NCI-H748 (cell line): ENCODE measurements at regions not wholly inside any gene's neighbourhood (a gene's known extent, or its start where the extent isn't known, plus 50 kb on each side); places are given as distances from the start of the nearest gene placed in this dataset.

Experiments
- DNase-seq: peaks from one replicate; lab custom pipeline; 2025; ENCODE audit not compliant: unreplicated experiment; lab: John Stamatoyannopoulos, UW

DNA sequence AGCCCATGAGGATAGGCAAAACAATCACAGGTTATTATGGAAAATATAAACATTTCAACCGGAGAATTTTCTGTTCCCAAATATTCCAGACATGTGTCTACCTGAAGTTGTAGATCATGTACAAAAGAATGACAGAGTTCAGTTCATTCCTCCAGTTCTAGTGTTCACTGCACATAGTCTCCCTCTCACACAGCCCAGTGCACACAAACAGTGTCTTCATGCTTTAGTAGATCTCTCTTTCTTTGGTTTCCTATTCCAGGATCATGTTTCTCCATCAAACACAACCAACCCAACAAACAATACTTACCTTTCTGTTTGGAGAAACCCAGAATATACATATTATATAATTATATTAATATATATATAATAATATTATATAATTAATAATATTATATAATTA is 671.9 kb downstream of the TRIML1 start:
- no peak for DNase-seq

- no peak for DNase-seq
These were observed 673.4 kb downstream of the TRIML1 start for GRCh38 chr4:188812644-188813043.

DNA sequence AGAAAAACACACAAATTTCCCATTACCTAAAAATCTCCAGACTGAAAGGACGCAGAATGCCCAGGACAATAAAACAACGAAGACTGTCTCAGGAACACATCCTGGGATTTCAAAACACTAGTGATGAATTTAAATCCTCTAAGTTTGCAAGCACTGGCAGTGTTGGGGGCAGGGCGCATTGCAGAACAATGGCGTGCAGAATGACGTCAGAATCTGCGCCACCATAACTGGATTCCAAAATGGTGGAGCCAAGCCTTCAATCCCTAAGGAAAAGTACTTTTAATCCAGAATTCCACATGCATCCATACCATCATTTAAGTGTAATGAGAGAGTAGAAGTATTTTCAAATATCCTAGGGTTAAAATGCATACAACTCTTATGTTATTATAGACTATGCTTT is 679.1 kb downstream of the TRIML1 start:
- DNase-seq: no peak

DNA sequence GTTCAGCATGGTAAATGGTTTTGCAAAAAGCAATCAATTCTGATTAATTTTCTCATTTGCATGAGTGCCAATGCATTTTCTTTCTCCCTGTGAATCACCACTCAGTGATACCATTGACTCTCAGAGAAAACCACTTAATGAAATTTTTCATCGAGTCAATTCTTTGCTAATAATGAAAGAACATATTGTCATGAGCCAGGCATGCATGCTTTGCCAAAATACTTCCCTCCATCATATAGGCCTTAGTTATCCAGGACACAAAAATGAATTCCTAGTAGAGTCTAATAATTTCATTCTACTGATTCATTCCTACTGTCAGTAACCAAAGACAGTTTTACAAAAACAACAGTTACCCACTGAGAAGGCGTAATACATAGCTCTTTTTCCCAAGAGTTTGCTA is 680.0 kb downstream of the TRIML1 start:
- DNase-seq: no peak

- no peak for DNase-seq
These were observed 682.3 kb downstream of the TRIML1 start for GRCh38 chr4:188821500-188821899.

DNA sequence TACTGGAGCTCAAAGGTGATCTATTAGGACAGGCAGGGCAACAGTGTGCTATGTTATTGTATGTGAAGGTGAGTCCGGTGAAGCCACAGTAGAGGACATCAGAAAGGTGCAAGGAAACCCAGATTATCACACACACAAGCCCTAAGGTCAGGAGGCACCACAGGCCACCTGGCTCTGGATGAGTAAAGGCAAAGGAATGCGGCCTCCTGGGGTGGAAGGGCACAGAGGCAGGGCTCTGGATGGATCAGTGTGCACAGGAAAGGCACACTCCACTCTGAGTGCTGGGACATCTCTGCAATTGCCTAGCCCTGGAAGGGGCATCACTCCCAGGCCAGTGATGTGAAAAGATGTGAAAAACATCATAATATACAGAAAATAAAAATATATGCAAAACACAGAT is 683.5 kb downstream of the TRIML1 start:
- DNase-seq: no peak

DNA sequence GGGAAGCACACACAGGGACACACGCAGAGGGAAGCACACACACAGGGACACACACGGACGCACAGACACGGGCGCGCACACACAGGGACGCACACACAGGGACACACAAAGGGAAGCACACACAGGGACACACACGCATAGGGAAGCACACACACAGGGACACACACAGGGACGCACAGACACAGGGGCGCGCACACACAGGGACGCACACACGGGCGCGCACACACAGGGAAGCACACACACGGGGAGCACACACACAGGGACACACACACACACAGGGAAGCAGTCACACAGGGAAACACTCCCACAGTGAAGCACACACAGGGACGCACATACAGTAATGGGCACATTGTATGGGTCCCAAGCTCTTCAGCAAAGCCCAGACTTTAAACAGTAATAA is 685.3 kb downstream of the TRIML1 start:
- no peak for DNase-seq

GRCh38 chr4:188826393-188826792 is 687.2 kb downstream of the TRIML1 start:
- DNase-seq: no peak

GRCh38 chr4:188839704-188840103 is 700.5 kb downstream of the TRIML1 start:
- peak; percentile 3 for DNase-seq

DNA sequence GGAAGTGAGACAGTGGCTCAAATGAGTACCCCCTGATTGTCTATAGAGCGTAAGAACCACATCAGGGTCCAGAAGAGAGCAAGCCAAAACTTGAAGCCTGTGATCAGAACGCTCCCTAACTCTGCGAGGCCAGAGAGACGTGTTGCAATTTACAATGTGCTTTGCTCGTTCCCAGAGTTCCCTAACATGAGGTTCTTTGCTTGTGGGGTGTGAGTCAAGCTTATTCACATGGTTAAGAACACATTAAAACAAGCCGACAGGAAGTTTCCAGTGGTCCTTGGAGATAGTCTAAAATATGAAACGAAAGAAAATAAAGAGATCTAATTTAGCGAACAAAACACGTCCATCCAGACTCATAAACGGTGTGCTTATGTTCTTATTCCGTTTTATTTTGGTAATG is 702.3 kb downstream of the TRIML1 start:
- no peak for DNase-seq

DNA sequence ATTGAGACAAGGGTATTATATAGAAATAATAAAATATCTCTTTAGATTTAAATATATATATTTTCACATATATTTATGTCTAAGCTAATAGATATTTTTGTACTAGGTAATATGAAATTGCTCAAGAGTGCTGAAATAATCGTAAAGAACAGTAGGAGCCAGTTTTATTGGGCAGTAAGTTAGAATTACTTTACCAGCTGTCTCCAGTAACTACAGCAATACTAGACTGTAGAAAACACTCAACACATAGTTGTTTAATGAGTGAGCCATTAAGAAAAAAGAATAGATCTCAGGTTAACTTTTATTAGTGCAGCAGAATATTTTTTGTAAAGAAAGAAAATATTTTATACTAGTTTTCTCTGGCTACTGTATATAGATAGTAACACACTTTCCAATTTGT is 715.2 kb downstream of the TRIML1 start:
- DNase-seq: no peak

DNA sequence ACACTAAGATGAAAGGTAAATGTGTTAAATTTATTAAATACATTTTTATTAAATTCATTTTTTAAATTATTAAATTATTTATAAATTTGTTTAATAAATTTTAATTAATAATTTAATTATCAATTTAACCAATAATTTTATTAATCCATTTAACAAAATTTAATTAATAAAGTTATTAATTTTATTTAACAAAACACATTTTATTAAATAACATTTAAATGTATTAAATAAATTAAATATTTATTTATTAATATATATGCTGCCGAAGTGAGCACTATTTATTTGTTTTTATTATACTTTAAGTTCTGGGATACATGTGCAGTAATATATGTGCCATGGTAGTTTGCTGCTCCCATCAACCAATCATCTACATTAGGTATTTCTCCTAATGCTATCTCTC is 719.5 kb downstream of the TRIML1 start:
- DNase-seq: no peak

DNA sequence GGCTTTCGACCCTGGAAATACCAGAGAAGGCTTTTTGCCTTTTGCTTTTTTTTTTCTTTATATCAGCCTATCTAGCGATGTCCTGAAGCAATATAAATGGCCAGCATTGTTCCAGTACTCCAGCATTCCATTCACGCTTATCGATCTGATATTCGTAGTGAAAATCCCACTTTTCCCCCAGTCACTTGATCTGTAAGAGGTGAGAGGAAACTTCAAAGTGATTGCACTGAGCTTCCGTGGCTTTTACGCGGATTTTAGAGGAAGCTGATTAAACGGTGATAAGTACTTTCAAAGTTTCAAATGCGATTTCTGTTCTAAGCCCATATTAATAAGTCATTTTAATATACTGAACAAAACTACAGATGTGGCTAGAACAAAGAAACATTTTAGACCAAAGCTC is 725.5 kb downstream of the TRIML1 start:
- DNase-seq: no peak

DNA sequence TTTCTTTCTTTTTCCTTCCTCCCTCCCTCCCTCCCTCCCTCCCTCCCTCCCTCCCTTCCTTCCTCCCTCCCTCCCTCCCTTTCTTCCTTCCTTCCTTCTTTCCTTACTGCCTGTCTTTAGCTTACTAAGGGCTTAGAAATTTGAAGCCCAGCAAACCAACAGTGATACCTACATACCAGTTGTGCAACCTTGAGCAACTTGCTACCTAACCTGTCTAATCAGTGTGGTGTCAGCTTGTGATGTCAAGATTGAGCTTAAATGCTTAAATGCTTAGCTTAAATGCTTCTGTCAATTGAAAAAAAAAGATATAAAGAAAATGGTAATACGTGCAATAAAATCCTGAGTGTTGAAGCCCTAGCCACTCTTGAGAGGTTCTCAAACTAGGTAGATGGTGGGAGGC is 728.6 kb downstream of the TRIML1 start:
- DNase-seq: no peak

- DNase-seq: no peak
These were observed 730.3 kb downstream of the TRIML1 start for GRCh38 chr4:188869581-188869980.

- DNase-seq: no peak
These were observed 733.6 kb downstream of the TRIML1 start for GRCh38 chr4:188872809-188873208.

- DNase-seq: no peak
These were observed 737.6 kb downstream of the TRIML1 start for GRCh38 chr4:188876881-188877280.

GRCh38 chr4:188879598-188879997 is 740.4 kb downstream of the TRIML1 start:
- no peak for DNase-seq

GRCh38 chr4:188887905-188888304 is 748.7 kb downstream of the TRIML1 start:
- DNase-seq: no peak

GRCh38 chr4:188892837-188893236 is 753.6 kb downstream of the TRIML1 start:
- DNase-seq: no peak

DNA sequence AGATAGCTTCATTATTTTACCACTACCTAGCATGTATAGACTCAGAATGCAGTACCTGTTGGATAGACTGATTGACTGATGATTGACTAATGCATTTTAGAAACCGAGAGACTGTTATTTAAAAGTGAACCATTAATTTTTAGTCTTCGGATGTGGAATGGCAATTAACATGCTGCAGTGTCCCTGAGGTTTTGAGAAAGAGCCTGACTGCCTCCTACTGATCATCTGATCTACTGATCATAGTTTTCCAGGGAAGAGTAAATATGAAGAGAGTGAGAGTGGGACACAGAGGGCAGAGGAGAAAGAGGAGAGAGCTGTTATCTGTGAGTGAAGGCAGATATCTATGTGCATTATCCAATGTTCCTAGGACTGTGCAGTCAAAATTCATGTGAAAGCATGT is 764.7 kb downstream of the TRIML1 start:
- no peak for DNase-seq

DNA sequence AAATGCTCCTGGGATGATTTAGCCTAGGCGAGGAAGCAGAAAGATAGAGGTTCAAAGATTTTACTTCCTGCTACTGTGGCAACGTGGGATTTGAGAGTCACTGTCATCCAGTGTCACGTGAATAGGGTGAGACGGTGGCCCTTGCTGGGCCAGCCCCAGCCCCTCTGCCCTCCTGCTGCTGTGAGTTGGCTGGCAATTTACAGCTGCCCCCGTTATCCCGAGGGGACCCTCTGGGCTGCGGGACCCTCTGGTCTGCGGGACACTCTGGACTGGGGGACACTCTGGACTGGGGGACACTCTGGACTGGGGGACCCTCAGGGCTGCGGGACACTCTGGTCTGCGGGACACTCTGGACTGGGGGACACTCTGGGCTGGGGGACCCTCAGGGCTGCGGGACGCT is 765.4 kb downstream of the TRIML1 start:
- DNase-seq: no peak

DNA sequence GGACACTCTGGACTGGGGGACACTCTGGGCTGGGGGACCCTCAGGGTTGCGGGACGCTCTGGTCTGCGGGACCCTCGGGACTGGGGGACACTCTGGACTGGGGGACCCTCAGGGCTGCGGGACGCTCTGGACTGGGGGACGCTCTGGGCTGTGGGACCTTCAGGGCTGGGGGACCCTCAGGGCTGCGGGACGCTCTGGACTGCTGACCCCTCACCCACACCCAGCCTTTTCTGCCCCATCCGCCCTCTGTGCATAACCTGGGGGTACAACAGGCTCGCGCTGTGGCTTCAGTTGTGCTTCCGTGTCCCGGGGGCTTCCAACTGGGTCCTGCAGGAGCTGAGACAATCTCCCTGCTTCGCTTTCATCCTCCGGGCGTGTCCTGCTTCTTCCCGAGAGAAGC is 766.0 kb downstream of the TRIML1 start:
- no peak for DNase-seq

DNA sequence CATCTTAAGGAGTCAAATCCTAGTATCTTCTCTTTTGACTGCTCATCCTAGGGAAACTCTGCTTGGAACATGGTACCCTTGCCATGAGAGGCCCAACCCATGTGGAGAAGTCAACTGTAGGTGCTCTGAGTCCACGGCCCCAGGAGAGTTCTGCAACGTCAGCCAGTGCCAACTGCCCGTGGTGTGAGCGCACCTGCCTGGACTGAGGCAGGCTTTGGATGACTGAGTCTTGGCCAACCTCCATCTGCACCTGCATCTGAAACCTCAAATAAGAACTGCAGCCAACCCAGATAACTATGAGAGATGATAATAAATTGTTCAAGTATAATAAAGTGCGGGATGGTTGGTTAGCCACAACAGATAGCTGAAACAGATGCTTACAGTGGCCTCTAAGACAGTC is 772.0 kb downstream of the TRIML1 start:
- no peak for DNase-seq
